ENCODE measurements at regions not wholly inside any gene's neighbourhood (a gene's known extent, or its start where the extent isn't known, plus 50 kb on each side); places are given as distances from the start of the nearest gene placed in this dataset.
"Not testable (repeated sequence)": the region's sequence is repeated elsewhere in the genome, so short reads cannot be mapped to it uniquely, and the experiment has no call there.

DNA sequence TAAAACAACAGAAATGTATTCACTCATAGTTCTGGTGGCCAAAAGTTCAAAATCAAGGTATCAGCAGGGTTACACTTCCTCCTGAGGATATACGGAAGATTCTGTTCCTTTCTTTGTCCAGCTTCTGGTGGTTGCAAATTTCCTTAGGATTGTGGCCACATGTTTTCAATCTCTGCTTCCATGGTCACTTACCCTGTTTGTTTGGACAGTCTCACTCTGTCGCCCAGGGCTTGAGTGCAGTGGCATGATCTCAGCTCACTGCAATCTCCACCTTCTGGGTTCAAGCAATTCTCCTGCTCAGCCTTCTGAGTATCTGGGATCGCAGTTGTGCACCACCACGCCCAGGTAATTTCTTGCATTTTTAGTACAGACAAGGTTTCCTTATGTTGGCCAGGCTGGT, 534.3 kb downstream of the KCNA4 start:
- no peak for DNase-seq

DNA sequence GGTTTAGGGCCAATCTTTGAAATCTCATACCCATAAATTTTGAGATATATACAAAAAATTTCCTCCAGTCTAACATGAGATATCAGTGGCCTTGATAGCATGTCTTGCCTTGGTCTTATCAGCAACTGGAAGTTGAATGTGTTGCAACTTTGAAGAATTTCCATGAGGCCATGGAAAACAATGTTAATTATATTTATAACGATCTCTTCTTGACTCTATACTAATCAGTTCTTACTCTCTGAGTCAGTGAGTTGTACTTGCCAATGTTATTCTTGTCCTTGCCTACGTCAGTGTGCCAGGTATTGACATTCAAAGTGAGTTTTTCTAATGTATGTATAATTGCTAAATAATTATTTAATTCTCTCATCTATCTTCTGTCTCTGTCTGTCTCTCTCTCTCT, 535.1 kb downstream of the KCNA4 start:
- DNase-seq, result no peak

DNA sequence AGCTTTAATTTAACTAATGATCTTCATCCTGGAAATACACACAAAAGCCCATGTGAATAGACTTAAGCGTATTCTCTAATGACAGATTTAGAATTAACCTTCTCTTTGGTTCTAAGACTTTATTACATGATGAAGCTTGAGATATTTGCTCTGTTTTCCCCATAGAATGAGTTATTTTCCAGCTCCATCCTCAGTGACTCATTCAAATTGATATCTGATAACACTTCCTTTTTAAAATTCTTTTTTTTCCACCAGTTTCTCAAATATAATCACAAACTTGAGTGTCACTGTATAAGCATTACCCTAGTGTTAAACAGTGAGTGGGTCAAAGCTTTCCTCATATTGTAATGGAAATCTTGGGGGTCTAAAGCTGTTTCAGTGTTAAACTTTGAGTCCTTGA, 535.8 kb downstream of the KCNA4 start:
- no peak for DNase-seq

DNA sequence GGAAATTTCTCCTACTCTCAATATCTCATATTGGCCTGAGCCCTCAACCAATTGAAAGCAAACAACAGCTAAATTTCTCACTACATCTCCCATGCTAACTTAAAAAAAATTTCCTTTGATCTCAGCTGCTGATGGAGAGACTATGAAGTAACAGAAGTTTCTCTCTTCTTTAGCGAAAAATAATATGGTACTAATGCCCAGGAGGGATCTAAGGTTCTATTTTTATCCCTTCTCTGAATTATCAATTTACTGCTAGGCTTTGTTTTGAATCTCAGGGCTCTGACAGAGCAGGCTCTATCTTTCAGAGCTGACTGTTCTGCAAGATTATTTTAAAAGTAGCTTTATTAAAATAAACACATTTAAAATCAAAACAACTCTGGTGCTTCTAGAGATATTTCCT, 558.6 kb downstream of the KCNA4 start:
- no peak for DNase-seq

DNA sequence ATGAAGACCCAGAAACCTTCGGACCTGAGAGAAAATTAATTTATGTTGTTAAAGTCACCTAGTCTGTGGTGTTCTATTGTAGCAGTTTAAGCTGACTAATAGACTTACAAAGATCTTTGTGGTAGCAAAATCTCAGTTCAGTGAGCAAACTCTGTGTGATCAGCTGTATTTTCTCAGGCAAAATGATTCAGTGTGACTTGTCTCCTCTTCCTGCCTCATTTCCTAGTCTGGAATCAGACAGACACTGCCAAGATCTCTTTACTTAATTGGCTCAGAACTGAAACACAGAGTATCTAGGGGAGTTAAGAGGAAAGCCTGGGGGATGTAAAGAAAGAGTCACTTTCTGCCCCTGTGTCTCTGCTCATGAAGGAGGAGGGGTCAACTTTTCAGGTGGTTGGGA, 564.7 kb downstream of the KCNA4 start:
- DNase-seq, result no peak

DNA sequence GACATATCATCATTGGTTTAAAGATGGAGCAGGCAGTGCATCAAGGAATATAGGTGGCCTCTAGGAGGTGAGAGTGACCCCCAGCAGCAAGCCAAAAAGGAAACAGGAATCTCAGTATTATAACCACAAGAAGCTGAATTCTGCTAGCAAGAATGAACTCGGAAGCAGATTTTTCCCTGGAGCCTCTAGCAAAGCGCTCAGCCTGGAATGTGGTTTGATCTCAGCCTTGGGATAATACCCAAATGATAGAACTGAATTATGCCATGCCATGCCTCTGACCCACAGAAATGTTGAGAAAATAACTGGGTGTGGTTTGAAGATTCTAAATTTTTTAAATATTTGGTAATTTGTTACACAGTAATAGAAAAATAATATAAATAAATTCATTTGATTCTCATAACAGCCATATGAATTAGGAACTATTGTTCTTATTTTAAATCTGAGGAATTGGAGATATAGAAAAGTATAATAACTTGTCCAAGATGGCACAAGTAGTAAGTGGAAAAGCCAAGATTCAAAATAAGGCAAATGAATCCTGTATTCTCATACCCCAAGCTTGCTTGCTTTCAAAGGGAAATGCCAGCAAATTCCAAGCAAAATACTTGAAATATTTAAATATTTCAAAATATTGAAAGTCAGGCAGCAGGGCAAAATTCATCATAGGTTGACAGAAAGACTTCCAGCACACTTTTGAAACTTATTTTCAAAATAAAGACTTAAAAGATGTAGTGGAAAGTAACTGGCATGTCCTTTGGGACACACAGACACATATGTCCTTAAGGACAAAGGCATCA, 567.4 kb downstream of the KCNA4 start:
- no peak for DNase-seq

DNA sequence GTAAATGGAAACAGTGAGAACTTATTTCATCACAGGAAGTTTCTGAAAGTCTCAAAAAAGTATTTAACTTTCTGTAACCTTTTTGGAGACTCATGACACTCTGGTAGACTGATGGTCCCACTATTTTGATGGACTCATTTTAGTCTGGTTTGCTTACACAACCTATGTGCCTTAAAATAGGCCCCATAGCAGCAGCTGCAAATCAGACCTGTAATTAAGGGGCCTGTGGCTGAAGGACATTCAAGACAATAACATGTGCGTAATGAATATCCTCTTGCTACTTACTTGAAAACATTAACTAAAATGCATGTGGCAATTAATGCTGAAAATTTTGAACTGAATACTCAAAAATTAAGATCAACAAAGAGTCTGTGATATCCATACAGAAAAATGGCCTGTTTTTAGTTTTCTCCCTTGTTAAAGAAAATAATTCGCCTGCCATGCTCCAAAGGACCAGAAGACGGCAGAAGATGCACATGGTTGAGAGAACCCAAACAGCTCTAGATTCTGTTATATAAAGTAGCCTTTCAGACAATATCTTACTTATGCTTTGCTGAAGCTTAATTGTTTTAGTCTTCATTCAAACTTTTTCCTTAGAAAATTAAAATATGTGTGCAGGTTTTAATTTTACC, 568.5 kb downstream of the KCNA4 start:
- no peak for DNase-seq

DNA sequence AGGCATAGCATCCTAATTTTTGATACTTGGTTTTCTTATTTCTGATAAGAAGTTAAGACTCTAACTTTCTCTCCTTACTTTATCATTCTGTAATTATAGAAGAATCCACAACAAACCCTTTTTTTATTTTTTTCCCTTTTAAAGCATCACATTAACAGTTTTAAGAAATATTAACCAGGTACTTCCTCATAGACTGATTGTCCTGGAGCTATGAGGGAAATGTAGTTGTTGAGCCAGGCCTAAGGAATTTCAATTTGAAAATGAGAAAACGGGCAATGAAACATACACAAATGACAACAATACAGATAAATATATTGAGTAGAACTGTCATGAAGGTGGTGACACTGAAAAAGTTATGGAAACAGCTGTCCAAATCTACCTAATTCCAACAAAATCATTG, 569.0 kb downstream of the KCNA4 start:
- no peak for DNase-seq

DNA sequence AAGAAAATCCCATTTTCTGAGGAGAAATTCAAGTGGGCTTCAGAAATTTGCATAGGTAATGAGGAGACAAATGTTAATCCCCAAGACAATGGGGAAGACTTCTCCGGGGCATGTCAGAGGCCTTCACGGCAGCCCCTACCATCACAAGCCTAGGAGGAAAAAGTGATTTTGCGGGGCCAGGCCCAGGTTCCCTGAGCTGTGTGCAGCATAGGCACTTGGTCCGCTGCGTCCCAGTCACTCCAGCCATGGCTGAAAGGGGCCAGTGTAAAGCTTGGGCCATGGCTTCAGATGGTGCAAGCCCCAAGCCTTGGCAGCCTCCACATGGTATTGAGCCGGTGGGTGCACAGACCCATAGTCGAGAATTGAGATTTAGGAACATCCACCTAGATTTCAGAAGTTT, 570.7 kb downstream of the KCNA4 start:
- no peak for DNase-seq

DNA sequence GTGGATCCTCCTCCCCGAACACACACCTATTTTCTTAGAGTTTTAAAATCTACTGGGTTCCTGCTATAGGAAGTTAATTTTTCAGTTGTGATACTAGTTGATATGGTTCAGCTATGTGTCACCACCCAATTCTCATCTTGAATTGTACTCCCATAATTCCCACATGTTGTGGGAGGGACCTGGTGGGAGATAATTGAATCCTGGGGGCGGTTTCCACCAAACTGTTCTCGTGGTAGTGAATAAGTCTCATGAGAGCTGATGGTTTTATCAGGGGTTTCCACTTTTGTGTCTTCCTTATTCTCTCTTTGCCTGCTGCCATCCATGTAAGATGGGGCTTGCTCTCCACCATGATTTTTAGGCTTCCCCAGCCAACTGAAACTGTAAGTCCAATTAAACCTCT, 571.6 kb downstream of the KCNA4 start:
- not testable (repeated sequence) for DNase-seq

DNA sequence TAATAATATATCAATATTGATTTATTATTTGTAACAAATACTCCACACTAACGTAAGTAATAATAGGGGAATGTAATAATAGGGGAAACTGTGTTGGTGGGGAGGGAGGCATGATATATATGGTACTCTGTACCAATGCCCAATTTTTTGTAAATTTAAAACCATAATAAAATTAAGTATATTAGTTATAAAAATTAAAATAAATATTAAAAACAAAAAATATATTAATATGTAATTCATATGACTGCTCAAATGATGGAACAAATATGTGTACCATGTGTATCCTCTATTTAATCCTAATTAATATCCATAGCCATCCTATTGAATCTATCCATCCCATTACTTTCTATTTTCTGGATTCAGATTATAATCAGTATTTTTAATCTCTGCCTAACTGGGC, 578.0 kb downstream of the KCNA4 start:
- DNase-seq, result no peak

DNA sequence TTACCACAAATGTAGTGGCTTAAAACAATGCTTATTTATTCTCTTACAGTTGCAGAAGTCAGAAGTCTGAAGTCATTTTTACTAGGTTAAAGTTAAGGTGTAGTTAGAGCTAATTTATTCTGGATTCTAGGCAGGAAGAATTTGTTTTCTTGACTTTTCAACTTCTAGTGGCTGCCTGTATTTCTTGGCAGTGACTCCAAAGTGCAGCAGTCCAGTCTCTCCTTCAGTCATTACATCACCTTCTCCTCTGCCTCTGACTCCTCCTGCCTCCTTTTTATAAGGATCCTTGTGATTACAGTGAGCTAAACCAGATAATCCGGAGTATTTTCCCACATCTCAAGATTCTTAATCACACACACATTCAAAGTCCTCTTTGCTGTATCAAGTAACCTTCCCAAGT, 581.4 kb downstream of the KCNA4 start:
- no peak for DNase-seq

DNA sequence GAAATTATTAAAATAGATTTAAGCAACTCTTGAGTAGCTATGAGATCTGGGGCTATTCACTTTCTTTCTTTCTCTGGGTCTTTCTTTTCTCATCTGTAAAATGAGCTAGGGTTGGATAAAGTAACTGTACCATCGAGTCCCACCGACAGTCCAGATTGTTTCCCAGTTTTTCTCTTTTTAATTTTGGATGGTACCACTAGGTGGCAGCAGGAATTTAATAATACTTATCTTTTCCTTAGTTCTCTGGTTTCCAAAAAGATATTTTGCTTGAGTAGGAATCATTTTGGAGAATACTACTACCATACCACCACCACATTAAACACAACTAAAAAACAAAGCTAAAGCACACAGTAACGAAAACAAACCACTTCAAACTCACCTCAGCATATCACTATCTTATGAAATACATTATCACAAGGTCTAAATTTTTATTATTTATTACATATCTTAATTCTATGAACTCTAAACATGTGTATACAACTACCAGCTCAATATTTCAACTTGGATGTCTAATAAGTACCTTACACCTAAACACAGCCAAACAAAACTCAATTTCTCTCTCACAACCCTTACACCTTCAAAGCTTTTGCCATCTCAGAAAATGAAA, 584.0 kb downstream of the KCNA4 start:
- peak; percentile 1 to 5 for DNase-seq

DNA sequence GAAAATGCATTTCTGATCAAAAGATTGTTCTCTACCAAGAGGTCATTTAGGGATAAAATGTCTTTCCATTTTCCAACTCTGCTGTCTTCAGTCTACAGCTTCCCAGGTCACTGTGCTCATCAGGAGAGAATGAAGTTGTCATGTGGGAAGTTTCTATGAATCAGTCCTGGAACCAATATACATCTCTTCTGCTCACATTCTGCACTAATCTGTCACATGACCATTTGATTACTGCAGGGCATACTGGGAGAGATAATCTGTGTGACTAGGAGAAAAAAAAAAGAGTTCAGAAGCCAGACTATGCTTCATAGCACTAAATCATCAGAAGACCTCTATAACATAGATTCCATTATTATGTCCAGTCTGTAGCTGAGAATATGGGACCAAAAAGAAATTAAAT, 611.5 kb downstream of the KCNA4 start:
- no peak for DNase-seq

DNA sequence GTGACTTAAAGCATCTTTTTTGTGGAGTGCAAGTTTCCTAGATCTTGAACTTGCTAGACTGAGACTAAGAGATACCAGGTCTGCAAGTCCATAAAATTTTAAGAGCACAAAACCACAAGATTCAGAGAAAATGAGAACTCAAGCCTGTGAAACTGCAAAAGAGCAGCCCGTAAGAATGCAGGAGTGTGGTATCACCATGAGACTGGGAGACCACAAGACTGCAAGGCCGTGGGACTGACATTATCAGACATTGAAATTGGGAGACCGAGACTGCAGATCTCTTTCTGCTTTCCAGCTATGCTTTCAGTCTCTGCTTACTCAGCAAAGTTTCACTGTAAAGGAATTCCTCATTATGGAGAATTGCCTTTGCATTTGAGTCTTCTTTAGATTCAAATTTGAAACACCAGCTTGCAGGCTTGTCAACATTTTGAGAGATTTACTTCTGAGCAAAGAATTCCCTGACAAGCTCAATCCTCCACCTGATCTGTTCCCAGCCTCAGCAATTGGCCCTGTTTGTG, 621.2 kb downstream of the KCNA4 start:
- DNase-seq, result no peak

DNA sequence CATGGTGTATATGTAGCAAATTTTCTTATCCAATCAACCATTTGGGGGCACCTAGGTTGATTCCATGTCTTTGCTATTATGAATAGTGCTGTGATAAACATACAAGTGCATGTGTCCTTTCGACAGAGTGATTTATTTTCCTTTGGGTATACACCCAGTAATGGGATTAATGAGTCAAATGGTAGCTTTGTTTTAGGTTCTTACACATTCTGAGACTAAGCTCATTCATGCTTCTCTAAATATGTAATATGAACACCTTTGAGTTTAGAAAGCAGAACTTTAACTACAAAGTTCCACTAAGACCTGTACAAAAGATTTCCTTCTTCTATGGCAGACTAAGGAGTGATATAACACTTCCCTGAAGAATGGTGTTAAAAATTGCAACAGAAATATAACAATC, 627.0 kb downstream of the KCNA4 start:
- no peak for DNase-seq

DNA sequence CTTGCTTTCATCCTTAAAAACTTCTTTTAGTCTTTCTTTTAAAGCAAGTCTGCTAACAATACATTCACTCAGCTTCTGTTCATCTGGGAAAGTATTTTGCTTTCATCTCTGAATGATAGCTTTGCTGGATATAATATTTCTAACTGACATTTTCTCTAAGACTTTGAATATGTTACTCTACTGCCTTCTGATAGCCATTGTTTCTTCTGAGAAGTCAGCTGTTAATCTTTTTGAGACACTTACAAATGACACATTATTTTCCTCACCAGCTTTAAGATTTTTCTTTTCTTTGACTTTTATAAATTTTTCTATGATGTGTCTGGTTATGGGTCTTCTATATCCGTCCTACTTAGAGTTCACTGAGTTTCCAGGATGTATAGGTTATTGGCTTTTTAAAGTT, 643.1 kb downstream of the KCNA4 start:
- DNase-seq, result no peak

DNA sequence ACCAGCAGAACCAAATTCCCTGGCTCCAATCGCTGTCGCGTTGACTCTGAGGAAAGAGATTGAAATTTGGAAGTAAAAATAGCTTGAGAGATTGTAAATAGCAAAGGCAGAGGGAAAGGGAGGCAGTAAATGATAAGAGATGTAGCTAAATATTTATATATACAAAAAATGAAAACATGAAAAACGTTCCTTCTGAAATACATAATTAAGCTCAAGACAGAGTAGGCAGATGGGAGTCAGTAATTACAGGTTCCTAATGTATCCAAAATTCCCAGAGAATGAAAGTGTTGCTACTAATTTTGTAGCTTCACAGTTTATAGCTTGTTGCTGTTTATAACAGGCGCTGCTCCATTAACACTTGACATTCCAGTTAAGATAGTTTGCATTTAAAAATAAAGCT, 648.7 kb downstream of the KCNA4 start:
- no peak for DNase-seq

DNA sequence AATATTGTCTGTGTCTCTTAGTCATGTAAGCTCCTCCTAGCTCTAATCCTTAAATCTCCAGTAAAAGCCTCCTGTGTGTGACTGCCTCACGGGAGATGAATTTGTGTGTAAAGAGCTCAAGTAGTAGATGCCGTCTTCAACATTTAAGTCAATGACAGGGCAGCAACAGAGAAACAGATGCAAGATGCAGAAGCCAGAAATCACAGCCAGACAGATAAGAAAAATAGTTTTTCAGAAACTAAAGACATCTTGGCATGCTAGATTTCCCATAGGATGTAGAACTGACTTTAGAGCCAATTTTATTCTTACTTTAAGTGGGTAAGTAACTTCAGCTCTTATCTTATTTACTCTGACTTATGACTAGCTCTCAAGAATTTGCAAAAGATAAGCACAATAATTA, 652.8 kb downstream of the KCNA4 start:
- DNase-seq, result no peak

DNA sequence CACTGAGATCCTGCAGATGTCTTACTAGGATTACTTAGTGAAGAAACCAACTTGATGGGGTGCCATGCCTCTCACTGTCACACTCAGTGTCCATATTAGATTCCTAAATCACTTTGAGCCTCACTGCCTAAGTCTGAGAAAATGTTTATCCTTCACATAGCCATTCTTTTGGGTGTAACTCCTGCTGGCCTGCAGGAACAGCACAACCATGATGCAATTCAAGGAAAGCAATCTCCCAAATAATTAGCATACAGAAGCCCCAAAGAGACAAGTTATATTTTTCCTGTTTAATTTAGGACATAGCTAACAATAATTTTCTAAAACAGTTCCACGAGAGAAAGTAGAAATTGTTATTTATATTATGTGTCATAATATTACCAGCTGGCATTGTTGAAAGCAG, 655.5 kb downstream of the KCNA4 start:
- DNase-seq, result no peak

DNA sequence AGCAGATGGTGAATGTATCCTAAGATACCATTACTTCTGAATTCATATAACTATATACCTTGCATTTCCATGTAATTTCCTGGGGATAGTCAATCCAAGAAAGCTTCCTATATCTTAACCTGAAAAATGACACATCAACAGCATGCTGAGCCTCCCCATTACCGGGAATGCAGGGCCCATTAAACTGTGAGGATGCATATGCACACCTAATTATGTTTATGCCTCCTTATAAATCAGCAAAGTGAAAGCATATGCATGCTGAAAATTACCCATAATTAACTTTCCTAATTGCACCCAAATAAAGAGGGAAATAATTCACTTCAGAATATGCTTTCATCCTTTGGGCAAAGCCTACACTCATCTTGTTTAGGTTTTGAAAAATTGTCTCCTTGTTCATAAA, 663.0 kb downstream of the KCNA4 start:
- DNase-seq, result no peak

DNA sequence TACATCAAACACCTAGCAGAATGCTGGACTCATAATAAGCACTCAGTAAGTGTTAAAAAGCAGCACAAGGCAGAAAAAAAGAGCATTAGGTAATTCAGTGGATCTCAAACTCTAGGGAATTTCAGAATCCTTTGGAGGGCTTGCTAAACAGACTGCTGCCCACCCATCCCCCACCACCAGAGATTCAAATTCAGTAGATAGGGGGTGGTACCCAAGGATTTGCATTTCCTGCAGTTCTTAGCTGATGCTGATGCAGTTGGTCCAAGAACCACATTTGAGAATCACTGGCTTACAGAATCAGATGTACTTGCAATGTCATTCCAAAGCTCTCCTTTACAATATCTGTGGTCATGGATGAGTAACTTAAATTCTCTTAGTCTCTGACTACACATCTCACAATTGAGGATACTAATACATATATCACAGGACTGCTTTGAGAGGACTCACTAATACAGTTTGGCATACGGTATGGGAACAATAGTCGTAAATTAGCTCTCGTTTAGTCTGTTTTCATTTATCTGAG, 664.5 kb downstream of the KCNA4 start:
- no peak for DNase-seq

DNA sequence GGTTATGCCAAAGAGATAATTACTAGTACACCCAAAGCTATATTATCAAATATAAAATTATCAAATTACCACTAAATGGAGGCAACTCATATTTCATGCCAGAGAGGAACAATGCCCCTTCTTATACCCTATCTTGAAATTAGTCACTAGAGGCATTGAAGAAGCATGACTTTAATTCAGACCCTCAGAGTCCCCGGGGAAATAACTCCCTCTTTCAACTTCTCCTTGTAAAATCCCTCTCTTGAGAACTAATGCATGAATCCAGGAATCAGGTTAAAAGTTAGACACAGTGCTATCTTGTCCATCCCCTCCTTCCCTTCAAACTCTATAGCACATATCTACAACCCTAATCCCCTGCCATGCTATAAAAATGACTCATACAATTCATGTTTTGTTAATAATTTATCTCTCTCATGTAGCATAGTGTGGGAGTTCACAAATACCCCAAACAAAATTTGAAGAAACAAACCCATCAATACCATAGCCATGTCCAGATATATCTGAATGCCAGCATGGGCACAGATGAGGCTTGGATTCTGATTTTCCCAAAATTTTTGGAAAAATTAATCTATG, 665.4 kb downstream of the KCNA4 start:
- no peak for DNase-seq
